NCI-H748 (cell line): ENCODE measurements at regions not wholly inside any gene's neighbourhood (a gene's known extent, or its start where the extent isn't known, plus 50 kb on each side); places are given as distances from the start of the nearest gene placed in this dataset.

Experiments used
- DNase-seq: peaks from one replicate; lab custom pipeline; 2025; ENCODE audit not compliant: unreplicated experiment; lab: John Stamatoyannopoulos, UW

DNA sequence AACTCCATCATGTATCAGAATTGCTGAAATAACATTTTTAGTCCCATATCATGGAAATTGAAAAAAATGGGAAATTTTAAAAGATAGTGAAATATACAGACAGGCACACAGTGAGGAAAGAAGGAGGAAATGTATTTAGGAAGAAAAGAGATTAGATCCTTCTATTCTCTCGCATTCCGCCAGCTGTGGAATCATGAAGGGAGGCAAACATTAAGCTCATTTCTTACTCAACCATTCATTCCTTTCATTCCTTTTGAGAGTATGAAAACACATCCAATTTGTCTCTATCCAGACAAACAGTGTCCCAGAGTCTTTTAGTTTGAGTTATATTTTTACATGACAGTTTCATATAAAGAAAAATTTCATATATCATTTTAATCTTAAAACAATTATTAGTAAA lies 52.5 kb upstream of the KCNMB2 start:
- DNase-seq: no peak

- DNase-seq: no peak
Measured at GRCh38 chr3:178485756-178486155, 50.5 kb upstream of the KCNMB2 start.
